ENCODE measurements at regions not wholly inside any gene's neighbourhood (a gene's known extent, or its start where the extent isn't known, plus 50 kb on each side); places are given as distances from the start of the nearest gene placed in this dataset.
"Not testable (repeated sequence)": the region's sequence is repeated elsewhere in the genome, so short reads cannot be mapped to it uniquely, and the experiment has no call there.

DNA sequence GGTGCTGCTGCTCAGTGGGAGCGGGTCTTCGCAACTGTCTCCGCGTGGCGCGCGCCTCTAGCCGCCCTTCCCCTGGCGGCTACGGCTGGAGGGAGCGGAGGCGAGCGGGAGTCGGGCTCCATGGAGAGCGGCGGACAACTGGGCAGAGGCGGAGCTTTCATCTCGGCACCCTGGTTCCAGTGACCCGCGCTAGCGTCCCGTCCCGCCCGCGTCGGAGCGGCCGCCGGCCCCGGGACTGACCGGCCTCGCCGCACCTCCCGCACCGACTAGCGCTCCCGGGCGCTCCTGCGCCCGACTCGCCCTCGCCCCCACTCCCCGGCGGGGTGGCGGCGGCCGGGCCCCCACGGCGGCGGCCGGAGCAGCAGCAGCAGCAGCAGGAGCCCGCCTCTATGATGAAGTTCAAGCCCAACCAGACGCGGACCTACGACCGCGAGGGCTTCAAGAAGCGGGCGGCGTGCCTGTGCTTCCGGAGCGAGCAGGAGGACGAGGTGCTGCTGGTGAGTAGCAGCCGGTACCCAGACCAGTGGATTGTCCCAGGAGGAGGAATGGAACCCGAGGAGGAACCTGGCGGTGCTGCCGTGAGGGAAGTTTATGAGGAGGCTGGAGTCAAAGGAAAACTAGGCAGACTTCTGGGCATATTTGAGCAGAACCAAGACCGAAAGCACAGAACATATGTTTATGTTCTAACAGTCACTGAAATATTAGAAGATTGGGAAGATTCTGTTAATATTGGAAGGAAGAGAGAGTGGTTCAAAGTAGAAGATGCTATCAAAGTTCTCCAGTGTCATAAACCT lies 69.2 kb upstream of the NOTCH2NLA start:
- not testable (repeated sequence) for FAIRE-seq; DNase-seq (ENCODE audit: low spot score)

DNA sequence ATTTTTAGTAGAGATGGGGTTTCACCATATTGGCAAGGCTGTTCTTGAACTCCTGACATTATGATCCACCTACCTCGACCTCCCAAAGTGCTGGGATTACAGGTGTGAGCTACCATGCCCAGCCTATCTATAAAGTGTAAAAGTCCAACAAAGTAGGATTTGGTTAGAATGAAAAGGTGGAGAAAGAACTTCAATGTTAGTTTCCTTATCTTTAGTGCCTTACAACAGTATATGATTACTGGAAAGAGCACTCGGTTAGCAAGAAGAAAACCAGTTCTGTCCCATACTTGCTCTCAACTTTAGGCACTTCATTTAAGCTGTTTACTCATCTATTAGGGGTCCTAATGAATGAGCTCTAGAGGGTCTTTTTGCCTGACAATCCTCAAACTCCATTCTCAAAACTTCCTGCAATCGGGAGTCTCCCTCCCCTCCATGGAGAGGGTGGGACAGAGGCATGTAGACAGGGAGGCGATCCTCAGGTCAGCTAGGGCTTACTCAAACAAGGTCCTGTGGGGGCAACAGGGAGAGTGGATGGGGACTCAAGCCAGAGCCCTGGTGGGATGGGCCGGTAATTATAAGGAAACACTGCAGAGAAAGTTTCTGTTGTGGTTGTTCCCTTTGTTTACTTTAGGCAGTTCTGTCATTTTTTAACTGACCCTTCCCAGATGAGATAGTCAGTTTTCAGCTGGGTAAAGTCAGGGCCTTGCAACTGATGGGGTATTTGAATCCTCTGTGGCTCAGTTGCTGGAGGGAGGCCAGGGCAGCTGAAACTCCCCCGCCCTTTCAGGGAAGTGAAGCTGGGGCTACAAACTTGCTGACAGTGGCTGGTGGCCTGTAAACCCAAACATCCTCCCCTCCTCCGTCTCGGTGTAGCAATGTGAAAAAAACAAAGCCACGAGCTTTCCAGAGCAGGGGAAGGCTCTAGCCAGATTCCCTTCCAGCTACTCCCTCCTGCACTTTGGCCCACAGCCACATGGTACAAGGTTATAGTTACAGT lies 64.4 kb upstream of the NOTCH2NLA start:
- not testable (repeated sequence) for FAIRE-seq; DNase-seq (ENCODE audit: low spot score)

DNA sequence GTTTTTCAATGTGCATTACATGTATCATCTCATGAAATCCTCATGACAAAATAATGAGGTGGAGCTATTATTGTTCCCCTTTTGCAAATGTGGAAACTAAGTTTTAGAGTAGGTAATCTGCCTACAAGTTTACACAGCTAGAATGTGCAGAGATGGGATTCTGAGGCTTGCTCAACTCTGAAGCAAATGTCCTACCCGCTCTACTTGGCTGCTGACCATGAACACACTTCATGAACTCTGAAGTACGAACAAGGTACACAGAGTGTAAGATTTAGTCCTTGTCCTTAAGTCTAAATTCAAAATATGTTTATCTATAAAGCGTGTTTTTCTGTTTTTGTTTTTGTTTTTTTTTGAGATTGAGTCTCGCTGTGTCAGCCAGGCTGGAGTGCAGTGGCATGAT lies 63.6 kb upstream of the NOTCH2NLA start:
- DNase-seq (ENCODE audit: low spot score); FAIRE-seq: not testable (repeated sequence)

DNA sequence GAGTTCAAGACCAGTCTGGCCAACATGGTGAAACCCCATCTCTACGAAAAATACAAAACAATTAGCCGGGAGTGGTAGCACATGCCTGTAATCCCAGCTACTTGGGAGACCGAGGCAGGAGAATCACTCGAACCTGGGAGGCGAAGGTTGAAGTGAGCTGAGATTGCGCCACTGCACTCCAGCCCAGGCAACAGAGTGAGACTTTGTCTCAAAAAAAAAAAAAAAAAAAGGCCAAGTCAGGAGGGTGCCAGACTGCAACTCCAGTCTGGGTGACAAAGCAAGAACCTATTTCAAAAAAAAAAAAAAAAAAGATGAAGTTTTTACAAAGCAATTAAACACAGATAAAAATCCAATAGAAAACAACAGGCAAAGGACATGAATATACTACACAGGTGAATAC lies 59.1 kb upstream of the NOTCH2NLA start:
- DNase-seq (ENCODE audit: low spot score); FAIRE-seq: not testable (repeated sequence)

DNA sequence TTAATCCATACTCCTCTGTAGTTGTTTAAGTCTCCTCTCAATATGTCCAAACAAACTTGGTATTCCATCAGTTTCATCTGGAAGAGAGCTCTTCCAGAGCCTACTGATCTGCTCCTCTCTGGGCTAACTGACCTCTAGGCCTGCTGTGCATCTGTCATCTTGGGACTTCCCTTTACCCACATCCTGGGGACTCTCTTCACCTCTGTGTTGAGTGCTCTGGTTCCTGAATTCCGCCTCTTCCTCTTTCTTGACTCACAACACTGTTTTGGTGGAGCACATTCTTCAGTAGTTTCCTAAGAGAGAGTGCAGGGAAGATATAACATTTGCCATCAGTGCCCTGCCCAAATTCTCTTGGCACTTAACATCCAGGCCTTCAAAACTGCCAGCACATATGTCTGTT lies 55.9 kb upstream of the NOTCH2NLA start:
- not testable (repeated sequence) for FAIRE-seq; DNase-seq (ENCODE audit: low spot score)

DNA sequence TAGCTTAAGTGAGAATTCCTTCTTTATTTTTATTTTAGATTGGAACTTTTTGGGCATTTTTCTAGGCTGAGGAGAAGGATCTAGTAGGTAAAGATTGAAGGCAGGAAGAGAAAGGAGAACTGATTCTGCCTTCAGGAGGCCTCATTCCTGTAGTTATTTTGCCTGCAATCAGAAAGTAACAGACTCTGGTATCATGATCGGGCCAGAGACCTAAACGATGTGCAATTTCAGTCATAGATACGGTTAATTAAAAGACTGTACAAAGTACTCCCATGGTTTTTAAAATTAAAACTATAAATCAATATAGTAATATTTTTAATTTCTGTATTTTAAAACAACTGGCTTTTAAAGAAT lies 54.7 kb upstream of the NOTCH2NLA start:
- not testable (repeated sequence) for DNase-seq (ENCODE audit: low spot score); FAIRE-seq

DNA sequence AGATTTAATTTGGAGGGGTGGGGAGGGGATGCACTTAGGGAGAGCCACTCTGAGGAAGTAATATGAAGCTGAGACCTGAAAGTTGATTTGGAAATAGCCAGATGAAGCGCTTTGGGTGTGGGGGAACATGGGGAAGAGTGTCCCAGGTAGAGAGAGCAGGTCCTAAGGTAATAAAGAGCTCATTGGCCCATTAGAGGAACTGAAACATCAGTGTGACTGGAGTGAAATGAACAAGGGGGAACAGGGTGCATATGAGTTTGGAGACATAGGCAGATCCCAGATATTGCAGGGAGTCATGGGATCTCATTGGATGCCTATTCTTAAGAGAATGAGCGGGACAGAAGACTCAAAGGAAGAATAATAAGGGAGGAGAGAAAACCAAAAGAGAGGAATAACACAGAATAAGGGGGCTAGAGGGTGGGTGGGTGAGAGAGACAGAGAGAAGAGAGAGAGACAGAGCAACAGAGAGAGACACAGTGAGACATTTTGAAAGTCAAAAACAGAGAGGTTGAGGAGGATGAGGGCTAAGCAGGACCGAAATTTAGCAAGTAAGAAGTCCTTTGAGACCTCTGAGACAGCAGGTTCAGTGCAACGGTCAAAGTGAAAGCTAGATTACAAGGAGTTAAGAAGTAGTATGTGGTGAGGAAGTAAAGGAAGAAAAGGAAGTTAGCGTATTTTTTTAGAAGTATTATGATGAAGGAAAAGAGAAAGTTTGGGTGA lies 54.1 kb upstream of the NOTCH2NLA start:
- not testable (repeated sequence) for DNase-seq (ENCODE audit: low spot score); FAIRE-seq

DNA sequence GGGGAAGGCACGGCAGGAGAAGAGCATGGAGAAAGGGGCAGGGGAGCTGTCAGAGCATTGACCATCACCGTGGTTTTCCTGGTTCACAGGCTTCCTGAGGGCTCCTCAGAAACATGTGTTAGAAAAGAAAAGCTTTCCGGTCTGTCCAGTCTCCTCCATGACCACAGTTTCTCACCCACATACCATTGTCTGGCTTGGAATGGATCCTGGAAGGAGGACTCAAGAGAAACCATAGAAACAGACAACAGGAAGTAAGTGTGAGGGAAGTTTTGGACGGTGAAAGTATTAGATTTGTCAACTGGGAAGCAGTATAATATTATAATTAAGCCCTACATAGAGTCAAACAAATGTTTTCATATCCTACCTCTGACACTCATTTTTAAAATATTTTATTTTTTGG lies 52.7 kb upstream of the NOTCH2NLA start:
- DNase-seq (ENCODE audit: low spot score); FAIRE-seq: not testable (repeated sequence)

DNA sequence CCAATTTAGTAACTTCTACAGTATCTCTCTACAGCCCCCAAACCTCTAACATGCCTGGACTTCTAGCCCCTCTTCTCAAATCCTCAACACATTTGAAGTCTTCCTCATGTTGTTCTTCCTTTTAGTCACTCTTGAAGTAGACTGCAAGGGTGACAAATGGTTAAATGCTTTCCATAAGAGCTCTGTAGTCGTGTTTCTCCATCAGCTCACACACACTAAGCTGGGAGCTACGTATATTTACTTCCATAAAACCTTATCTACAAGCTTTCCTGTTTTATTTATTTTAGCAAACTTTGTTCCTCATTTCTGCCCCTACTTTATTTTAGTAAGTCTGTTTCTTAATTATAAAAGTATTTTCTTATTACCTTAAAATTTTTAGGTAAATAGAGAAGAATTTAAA lies 49.9 kb upstream of the NOTCH2NLA start:
- not testable (repeated sequence) for DNase-seq (ENCODE audit: low spot score); FAIRE-seq
